ENCODE measurements at regions not wholly inside any gene's neighbourhood (a gene's known extent, or its start where the extent isn't known, plus 50 kb on each side); places are given as distances from the start of the nearest gene placed in this dataset.

DNA sequence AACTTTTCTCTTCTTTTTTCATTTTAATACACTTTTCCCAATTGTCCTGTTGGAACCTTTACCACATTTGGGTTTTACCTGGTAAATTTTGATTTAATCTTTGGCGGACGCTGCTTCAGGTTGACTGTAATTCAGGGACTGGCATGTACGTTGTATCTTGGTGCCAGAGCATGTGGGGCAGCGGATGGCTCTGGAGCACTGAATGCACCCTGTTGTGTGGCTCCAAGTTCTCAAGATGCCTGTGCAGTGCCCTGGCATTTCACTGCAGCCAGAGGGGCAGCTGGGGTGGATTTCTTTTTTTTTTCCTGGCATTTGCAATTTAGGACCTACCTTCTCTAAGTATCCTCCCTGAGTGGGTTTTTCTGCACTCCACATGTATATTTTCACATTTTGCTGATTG is 242.2 kb downstream of the BLID start:
- H3K27me3 Mint-ChIP-seq (ENCODE audit: unreplicated experiment) = no peaks in the 10 kb centered on the region

GRCh38 chr11:121872356-121872755 is 243.7 kb downstream of the BLID start:
- DNase-seq (ENCODE audit: low spot score) = no peak
- no peaks in the 10 kb centered on the region for H3K36me3 Mint-ChIP-seq (ENCODE audit: low read depth, unreplicated experiment)
- TF ChIP-seq, protein P1, sequence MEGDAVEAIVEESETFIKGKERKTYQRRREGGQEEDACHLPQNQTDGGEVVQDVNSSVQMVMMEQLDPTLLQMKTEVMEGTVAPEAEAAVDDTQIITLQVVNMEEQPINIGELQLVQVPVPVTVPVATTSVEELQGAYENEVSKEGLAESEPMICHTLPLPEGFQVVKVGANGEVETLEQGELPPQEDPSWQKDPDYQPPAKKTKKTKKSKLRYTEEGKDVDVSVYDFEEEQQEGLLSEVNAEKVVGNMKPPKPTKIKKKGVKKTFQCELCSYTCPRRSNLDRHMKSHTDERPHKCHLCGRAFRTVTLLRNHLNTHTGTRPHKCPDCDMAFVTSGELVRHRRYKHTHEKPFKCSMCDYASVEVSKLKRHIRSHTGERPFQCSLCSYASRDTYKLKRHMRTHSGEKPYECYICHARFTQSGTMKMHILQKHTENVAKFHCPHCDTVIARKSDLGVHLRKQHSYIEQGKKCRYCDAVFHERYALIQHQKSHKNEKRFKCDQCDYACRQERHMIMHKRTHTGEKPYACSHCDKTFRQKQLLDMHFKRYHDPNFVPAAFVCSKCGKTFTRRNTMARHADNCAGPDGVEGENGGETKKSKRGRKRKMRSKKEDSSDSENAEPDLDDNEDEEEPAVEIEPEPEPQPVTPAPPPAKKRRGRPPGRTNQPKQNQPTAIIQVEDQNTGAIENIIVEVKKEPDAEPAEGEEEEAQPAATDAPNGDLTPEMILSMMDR (IDR thresholded peaks at IDR 0.05; ENCODE audit: unreplicated experiment) = no peak
- H3K9me3 Mint-ChIP-seq (ENCODE audit: unreplicated experiment) = no peaks in the 10 kb centered on the region
- H3K27me3 Mint-ChIP-seq (ENCODE audit: unreplicated experiment) = no peaks in the 10 kb centered on the region
- H3K27ac Mint-ChIP-seq (ENCODE audit: unreplicated experiment) = no peak overlapping the region
- peaks cover 4% of the 10 kb centered on the region for H3K4me1 Mint-ChIP-seq (ENCODE audit: unreplicated experiment)
- no peak overlapping the region for H3K4me3 Mint-ChIP-seq (ENCODE audit: unreplicated experiment)

More for the DNA sequence above, 242.2 kb downstream of the BLID start:
- no peak for DNase-seq (ENCODE audit: low spot score)
- Mint-ChIP-seq H3K9me3 (ENCODE audit: unreplicated experiment) (no peaks in the 10 kb centered on the region), H3K27ac (ENCODE audit: unreplicated experiment) (no peak overlapping the region), H3K4me3 (ENCODE audit: unreplicated experiment) (no peak overlapping the region), H3K36me3 (ENCODE audit: low read depth, unreplicated experiment) (no peaks in the 10 kb centered on the region), H3K4me1 (ENCODE audit: unreplicated experiment) (peaks cover 4% of the 10 kb centered on the region)
- TF ChIP-seq, protein P1 (IDR thresholded peaks at IDR 0.05; ENCODE audit: unreplicated experiment) = no peak

DNA sequence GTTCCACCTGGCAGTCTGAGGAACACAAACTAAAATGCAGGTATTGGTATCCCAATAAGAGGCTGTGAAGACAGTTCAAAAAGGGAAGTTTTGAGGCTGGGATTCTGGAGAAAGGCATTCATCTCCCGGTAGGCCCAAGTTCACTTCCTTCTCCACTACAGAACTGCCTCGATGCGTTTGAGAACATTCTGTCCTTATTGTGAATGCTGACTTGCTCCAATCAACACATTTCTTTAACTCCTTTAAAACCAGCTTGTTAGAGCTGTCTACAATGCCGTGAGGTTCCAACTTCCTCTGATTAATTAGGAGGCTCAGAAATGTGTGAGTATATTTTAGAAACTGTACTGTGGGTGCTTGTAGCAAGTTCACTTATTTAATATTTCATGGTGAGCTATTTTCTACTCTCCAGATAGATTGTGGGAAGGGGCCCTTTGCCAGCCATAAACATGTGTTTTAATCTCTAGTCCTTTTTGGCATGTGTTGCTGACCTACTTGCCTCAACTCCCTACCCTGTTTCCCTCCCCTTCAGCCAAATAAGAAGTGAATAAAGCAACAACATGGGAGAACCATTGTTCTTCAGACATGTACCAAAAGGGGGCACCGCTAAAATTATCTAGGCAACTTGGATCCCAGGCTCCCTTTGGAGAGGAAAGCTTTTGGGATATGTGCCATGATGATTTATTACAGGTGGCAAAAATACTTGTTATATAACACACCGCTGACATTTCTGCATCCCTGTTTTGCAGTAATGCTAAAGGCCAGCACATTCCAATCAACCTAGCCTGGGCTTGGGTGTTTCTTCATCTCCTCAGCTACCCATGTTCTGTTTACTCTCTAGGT is 245.6 kb downstream of the BLID start:
- Mint-ChIP-seq H3K27ac (ENCODE audit: unreplicated experiment) (no peak overlapping the region), H3K27me3 (ENCODE audit: unreplicated experiment) (no peaks in the 10 kb centered on the region), H3K4me1 (ENCODE audit: unreplicated experiment) (peaks cover 4% of the 10 kb centered on the region), H3K36me3 (ENCODE audit: low read depth, unreplicated experiment) (no peaks in the 10 kb centered on the region), H3K4me3 (ENCODE audit: unreplicated experiment) (no peak overlapping the region), H3K9me3 (ENCODE audit: unreplicated experiment) (no peaks in the 10 kb centered on the region)
- no peak for DNase-seq (ENCODE audit: low spot score)
- TF ChIP-seq, protein P1 (IDR thresholded peaks at IDR 0.05; ENCODE audit: unreplicated experiment) = no peak

- no peaks in the 10 kb centered on the region for H3K27me3 Mint-ChIP-seq (ENCODE audit: unreplicated experiment)
- DNase-seq (ENCODE audit: low spot score) = no peak
- H3K4me1 Mint-ChIP-seq (ENCODE audit: unreplicated experiment) = peaks cover 4% of the 10 kb centered on the region
- no peak overlapping the region for H3K4me3 Mint-ChIP-seq (ENCODE audit: unreplicated experiment)
- TF ChIP-seq, protein P1 (IDR thresholded peaks at IDR 0.05; ENCODE audit: unreplicated experiment) = no peak
- H3K27ac Mint-ChIP-seq (ENCODE audit: unreplicated experiment) = no peak overlapping the region
- H3K36me3 Mint-ChIP-seq (ENCODE audit: low read depth, unreplicated experiment) = no peaks in the 10 kb centered on the region
- no peaks in the 10 kb centered on the region for H3K9me3 Mint-ChIP-seq (ENCODE audit: unreplicated experiment)
Measured at GRCh38 chr11:121869478-121869877, 246.5 kb downstream of the BLID start.

DNA sequence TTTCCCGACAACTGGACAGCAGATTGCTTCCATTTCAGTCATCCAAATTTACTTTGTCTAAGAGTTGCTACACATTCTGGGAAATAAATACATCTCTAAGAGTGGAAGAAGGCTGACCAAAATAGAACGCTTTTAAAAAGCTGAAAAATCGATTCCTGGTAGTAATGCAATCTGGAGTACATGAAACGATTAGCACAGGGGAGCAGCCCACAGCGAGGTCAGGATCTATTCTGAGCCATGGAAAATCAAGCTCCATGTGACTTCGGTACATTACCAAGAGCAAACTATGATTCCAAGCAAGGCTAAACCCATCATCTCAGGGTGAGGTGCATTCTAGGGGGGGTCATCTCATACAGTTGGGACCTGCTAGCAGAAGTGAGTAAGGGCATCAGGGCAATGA is 249.3 kb downstream of the BLID start:
- Mint-ChIP-seq H3K27ac (ENCODE audit: unreplicated experiment) (no peak overlapping the region), H3K4me3 (ENCODE audit: unreplicated experiment) (no peak overlapping the region), H3K4me1 (ENCODE audit: unreplicated experiment) (peaks cover 4% of the 10 kb centered on the region), H3K36me3 (ENCODE audit: low read depth, unreplicated experiment) (no peaks in the 10 kb centered on the region), H3K27me3 (ENCODE audit: unreplicated experiment) (no peaks in the 10 kb centered on the region), H3K9me3 (ENCODE audit: unreplicated experiment) (no peaks in the 10 kb centered on the region)
- no peak for DNase-seq (ENCODE audit: low spot score)
- TF ChIP-seq, protein P1 (IDR thresholded peaks at IDR 0.05; ENCODE audit: unreplicated experiment) = no peak
